Liver (tissue), 8 donors: ENCODE measurements at regions not wholly inside any gene's neighbourhood (a gene's known extent, or its start where the extent isn't known, plus 50 kb on each side); places are given as distances from the start of the nearest gene placed in this dataset.
A peak's percentile ranks its signal among the peaks of the same experiment; 100 is the strongest.

Experiments
- DNase-seq: peaks from one replicate; pipeline ENCODE4 v3.0.0-alpha.2; 2017; ENCODE audit warnings: low spot score
- H3K27ac ChIP-seq, 2 donors: one replicate each; pipeline ENCODE4 v1.7.0; 2013; ENCODE audit warnings: inconsistent platforms in 2 of 2, low read length in 2 of 2, control low read depth in 1 of 2, low read depth in 1 of 2, mild to moderate bottlenecking in 1 of 2
- H3K27me3 ChIP-seq, 4 donors: one replicate each; pipeline versions ENCODE4 v1.6.1 to v1.7.0; 2013; ENCODE audit warnings: low read length in 3 of 4, inconsistent platforms in 1 of 4, mild to moderate bottlenecking in 1 of 4, moderate library complexity in 1 of 4; ENCODE audit not compliant: control insufficient read depth in 4 of 4, insufficient read depth in 4 of 4
- H3K36me3 ChIP-seq, 4 donors: one replicate each; pipeline versions ENCODE4 v1.6.1 to v1.7.0; 2013; ENCODE audit warnings: low read length in 3 of 4, mild to moderate bottlenecking in 3 of 4, low read depth in 1 of 4, moderate library complexity in 1 of 4; ENCODE audit not compliant: control insufficient read depth in 4 of 4, insufficient read depth in 3 of 4
- H3K4me1 ChIP-seq, 4 donors: one replicate each; pipeline versions ENCODE4 v1.6.1 to v1.7.0; 2013; ENCODE audit warnings: low read length in 3 of 4, mild to moderate bottlenecking in 3 of 4, moderate library complexity in 1 of 4; ENCODE audit not compliant: control insufficient read depth in 4 of 4, insufficient read depth in 4 of 4
- H3K4me3 ChIP-seq, 3 donors: one replicate each; pipeline versions ENCODE4 v1.6.1 to v1.7.0; 2013; ENCODE audit warnings: low read length in 3 of 3, control low read depth in 1 of 3, low read depth in 1 of 3, mild to moderate bottlenecking in 1 of 3
- H3K9ac ChIP-seq, 2 donors: one replicate each; pipeline ENCODE4 v1.7.0; 2013; ENCODE audit warnings: low read length in 2 of 2, mild to moderate bottlenecking in 2 of 2, moderate library complexity in 2 of 2, control low read depth in 1 of 2, low read depth in 1 of 2
- H3K9me3 ChIP-seq, 4 donors: one replicate each; pipeline versions ENCODE4 v1.6.1 to v1.7.0; 2013; ENCODE audit warnings: low read length in 3 of 4; ENCODE audit not compliant: control insufficient read depth in 4 of 4
- EGR1 ChIP-seq, 2 donors: IDR thresholded peaks; 2 replicates each; pipeline ENCODE4 v1.6.1; 2016 to 2018; ENCODE audit warnings: antibody characterized with exemption in 2 of 2, low read depth in 2 of 2
- FOXA1 ChIP-seq: IDR thresholded peaks from 2 replicates; pipeline ENCODE4 v1.6.1; 2016; ENCODE audit warnings: antibody characterized with exemption
- GABPA ChIP-seq, 2 donors: IDR thresholded peaks in 1 of 2; conservative IDR thresholded peaks in 1 of 2; 2 replicates each; pipeline ENCODE4 v1.6.1; 2016; ENCODE audit warnings: antibody characterized with exemption in 2 of 2, mild to moderate bottlenecking in 1 of 2, moderate library complexity in 1 of 2
- HNF4A ChIP-seq, 2 donors: conservative IDR thresholded peaks; 2 replicates each; pipeline ENCODE4 v1.6.1; 2016; ENCODE audit warnings: antibody characterized with exemption in 2 of 2, mild to moderate bottlenecking in 2 of 2
- HNF4G ChIP-seq: IDR thresholded peaks from 2 replicates; pipeline ENCODE4 v1.6.1; 2016; ENCODE audit warnings: antibody characterized with exemption
- JUND ChIP-seq, 2 donors: IDR thresholded peaks; 2 replicates each; pipeline ENCODE4 v1.6.1; 2016; ENCODE audit warnings: antibody characterized with exemption in 2 of 2
- NR2F2 ChIP-seq: IDR thresholded peaks from 2 replicates; pipeline ENCODE4 v1.6.1; 2016; ENCODE audit warnings: antibody characterized with exemption
- RAD21 ChIP-seq, 2 donors: IDR thresholded peaks; 2 replicates each; pipeline ENCODE4 v1.6.1; 2016; ENCODE audit warnings: antibody characterized with exemption in 2 of 2, mild to moderate bottlenecking in 2 of 2
- RXRA ChIP-seq, 2 donors: IDR thresholded peaks; 2 replicates each; pipeline ENCODE4 v1.6.1; 2017 to 2018; ENCODE audit warnings: antibody characterized with exemption in 2 of 2, mild to moderate bottlenecking in 1 of 2
- SP1 ChIP-seq: IDR thresholded peaks from 2 replicates; pipeline ENCODE4 v1.6.1; 2018; ENCODE audit warnings: antibody characterized with exemption, mild to moderate bottlenecking
- TAF1 ChIP-seq: conservative IDR thresholded peaks from 2 replicates; pipeline ENCODE4 v1.6.1; 2016; ENCODE audit warnings: antibody characterized with exemption, mild to moderate bottlenecking
- YY1 ChIP-seq: IDR thresholded peaks from 2 replicates; pipeline ENCODE4 v1.6.1; 2016; ENCODE audit warnings: antibody characterized with exemption, mild to moderate bottlenecking
- WGBS: extraction: QIAGEN DNeasy Blood & Tissue Kit; methylation state at CpG from one replicate; pipeline ENCODE4 v1.1.7; 2013; 5-methylcytosine and 5-hydroxymethylcytosine counted together
- TF ChIP-seq, protein P1 (sequence below): IDR thresholded peaks from 2 replicates; pipeline ENCODE4 v1.6.1; 2016; ENCODE audit warnings: antibody characterized with exemption, mild to moderate bottlenecking
- TF ChIP-seq, protein P2 (sequence below): fragments of 150-350 bp; IDR thresholded peaks from 2 replicates; pipeline ENCODE4 v1.5.1; 2017; ENCODE audit warnings: improper control_type of control experiment, low read depth, low read length; ENCODE audit not compliant: missing input control
- TF ChIP-seq, protein P3 (sequence below): IDR thresholded peaks from 2 replicates; pipeline ENCODE4 v1.6.1; 2016; ENCODE audit warnings: antibody characterized with exemption
- TF ChIP-seq, protein P4 (sequence below): IDR thresholded peaks from 2 replicates; pipeline ENCODE4 v1.6.1; 2016; ENCODE audit warnings: antibody characterized with exemption
- TF ChIP-seq, protein P5 (sequence below): IDR thresholded peaks from 2 replicates; pipeline ENCODE4 v1.6.1; 2016; ENCODE audit warnings: antibody characterized with exemption
- donor health status: healthy.
- donor health status: healthy.
- donor health status: healthy.
- donor health status: healthy.
- donor health status: healthy.

DNA sequence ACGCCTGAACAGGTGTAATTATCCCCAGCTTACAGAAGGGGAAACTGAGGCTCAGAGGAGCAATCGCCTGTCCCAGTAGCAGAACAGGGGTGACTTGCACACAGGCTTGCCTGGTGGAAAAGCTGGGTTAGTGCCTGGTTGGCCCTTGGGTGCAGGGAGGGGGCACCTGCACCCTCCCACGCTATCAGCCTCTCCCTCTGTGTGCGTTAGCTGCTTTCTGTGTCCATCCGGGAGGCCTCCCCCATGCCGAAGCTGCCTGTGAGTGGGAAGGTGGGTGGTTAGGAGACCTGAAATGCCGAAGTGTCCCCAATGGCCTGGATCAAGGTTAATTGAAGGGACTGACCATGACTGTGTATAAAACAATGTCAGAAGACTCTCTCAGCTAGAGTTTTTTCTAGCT lies 295.0 kb downstream of the ZNF536 start (continued):
- TF ChIP-seq HNF4A (conservative IDR thresholded peaks at IDR 0.05): no peak

DNA sequence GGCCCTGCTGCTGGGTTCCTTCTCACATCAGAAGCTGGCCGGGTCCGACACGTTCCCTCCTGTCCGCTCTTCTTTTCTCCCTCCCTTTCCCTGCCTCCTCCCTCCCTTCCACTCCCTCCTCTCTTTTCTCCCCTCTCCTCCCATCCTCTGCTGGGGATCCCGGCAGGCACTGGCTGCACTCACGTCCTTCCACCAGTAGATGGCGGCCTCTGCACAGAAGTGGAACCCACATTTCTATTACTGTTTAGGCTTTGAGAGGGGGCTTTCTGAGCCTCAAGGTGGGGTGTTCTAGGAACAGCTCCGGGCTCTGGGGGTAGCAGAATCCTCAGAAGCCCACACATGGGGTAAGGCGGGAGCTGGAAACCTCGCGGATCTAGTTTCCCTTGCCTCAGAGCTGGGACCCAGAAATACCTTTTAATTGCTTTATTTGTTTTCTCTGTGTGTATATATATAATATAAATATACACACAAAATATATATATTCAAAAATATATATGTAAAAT lies 294.2 kb downstream of the ZNF536 start:
- no peak overlapping the region for H3K27ac ChIP-seq
- TF ChIP-seq YY1 (no peak), HNF4G (no peak), NR2F2 (no peak), FOXA1 (no peak), RAD21 (IDR thresholded peaks at IDR 0.05) (peak; percentile 69 to 79)
- TF ChIP-seq, protein P1, sequence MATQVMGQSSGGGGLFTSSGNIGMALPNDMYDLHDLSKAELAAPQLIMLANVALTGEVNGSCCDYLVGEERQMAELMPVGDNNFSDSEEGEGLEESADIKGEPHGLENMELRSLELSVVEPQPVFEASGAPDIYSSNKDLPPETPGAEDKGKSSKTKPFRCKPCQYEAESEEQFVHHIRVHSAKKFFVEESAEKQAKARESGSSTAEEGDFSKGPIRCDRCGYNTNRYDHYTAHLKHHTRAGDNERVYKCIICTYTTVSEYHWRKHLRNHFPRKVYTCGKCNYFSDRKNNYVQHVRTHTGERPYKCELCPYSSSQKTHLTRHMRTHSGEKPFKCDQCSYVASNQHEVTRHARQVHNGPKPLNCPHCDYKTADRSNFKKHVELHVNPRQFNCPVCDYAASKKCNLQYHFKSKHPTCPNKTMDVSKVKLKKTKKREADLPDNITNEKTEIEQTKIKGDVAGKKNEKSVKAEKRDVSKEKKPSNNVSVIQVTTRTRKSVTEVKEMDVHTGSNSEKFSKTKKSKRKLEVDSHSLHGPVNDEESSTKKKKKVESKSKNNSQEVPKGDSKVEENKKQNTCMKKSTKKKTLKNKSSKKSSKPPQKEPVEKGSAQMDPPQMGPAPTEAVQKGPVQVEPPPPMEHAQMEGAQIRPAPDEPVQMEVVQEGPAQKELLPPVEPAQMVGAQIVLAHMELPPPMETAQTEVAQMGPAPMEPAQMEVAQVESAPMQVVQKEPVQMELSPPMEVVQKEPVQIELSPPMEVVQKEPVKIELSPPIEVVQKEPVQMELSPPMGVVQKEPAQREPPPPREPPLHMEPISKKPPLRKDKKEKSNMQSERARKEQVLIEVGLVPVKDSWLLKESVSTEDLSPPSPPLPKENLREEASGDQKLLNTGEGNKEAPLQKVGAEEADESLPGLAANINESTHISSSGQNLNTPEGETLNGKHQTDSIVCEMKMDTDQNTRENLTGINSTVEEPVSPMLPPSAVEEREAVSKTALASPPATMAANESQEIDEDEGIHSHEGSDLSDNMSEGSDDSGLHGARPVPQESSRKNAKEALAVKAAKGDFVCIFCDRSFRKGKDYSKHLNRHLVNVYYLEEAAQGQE: no peak
- TF ChIP-seq, protein P2, sequence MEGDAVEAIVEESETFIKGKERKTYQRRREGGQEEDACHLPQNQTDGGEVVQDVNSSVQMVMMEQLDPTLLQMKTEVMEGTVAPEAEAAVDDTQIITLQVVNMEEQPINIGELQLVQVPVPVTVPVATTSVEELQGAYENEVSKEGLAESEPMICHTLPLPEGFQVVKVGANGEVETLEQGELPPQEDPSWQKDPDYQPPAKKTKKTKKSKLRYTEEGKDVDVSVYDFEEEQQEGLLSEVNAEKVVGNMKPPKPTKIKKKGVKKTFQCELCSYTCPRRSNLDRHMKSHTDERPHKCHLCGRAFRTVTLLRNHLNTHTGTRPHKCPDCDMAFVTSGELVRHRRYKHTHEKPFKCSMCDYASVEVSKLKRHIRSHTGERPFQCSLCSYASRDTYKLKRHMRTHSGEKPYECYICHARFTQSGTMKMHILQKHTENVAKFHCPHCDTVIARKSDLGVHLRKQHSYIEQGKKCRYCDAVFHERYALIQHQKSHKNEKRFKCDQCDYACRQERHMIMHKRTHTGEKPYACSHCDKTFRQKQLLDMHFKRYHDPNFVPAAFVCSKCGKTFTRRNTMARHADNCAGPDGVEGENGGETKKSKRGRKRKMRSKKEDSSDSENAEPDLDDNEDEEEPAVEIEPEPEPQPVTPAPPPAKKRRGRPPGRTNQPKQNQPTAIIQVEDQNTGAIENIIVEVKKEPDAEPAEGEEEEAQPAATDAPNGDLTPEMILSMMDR: peak; percentile 81
- no peaks in the 10 kb centered on the region for H3K9me3 ChIP-seq
- 6% methylated on average over 11 of the region's 11 CpGs for WGBS
- H3K9ac ChIP-seq: no peak overlapping the region
- peaks cover 0 to 4% (median 2%) of the 10 kb centered on the region in 4 donors for H3K27me3 ChIP-seq
- H3K4me3 ChIP-seq: no peak overlapping the region
- DNase-seq: peak; percentile 52
- H3K36me3 ChIP-seq: no peaks in the 10 kb centered on the region
- H3K4me1 ChIP-seq: peaks cover 2 to 36% (median 26%) of the 10 kb centered on the region in 4 donors

DNA sequence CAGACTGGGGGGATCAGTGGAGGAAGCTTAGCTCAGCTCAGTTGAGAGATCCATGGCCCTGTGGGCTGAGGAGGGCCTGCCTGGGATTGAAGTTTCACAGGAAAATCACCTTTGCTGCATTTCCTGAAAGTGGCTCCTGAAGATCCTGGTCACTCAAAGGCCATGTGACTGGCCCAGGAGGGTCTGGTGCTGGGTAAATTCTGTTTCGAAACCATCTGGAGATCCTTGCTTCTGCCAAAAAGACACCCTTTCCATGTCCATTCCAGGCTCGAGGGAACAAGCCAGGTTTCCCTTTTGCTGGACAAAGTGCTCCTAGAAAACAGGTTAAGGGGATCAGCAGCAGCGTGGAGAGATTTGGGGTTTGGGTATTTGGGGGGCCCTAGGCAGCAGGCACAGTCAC lies 293.3 kb downstream of the ZNF536 start:
- no peak overlapping the region for H3K9ac ChIP-seq
- no peaks in the 10 kb centered on the region for H3K36me3 ChIP-seq
- H3K9me3 ChIP-seq: no peaks in the 10 kb centered on the region
- TF ChIP-seq YY1 (no peak), RAD21 (IDR thresholded peaks at IDR 0.05) (no peak), HNF4A (conservative IDR thresholded peaks at IDR 0.05) (no peak), HNF4G (no peak), JUND (IDR thresholded peaks at IDR 0.05) (no peak), SP1 (no peak), FOXA1 (no peak), RXRA (IDR thresholded peaks at IDR 0.05) (no peak), GABPA (IDR thresholded peaks at IDR 0.05 in 1 of 2, conservative IDR thresholded peaks at IDR 0.05 in 1 of 2) (no peak), TAF1 (no peak), EGR1 (IDR thresholded peaks at IDR 0.05; ENCODE audit: low read depth in 2 of 2) (no peak)
- TF ChIP-seq, protein P3, sequence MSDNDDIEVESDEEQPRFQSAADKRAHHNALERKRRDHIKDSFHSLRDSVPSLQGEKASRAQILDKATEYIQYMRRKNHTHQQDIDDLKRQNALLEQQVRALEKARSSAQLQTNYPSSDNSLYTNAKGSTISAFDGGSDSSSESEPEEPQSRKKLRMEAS: no peak
- TF ChIP-seq, protein P2: no peak
- TF ChIP-seq, protein P4, sequence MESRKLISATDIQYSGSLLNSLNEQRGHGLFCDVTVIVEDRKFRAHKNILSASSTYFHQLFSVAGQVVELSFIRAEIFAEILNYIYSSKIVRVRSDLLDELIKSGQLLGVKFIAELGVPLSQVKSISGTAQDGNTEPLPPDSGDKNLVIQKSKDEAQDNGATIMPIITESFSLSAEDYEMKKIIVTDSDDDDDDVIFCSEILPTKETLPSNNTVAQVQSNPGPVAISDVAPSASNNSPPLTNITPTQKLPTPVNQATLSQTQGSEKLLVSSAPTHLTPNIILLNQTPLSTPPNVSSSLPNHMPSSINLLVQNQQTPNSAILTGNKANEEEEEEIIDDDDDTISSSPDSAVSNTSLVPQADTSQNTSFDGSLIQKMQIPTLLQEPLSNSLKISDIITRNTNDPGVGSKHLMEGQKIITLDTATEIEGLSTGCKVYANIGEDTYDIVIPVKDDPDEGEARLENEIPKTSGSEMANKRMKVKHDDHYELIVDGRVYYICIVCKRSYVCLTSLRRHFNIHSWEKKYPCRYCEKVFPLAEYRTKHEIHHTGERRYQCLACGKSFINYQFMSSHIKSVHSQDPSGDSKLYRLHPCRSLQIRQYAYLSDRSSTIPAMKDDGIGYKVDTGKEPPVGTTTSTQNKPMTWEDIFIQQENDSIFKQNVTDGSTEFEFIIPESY: no peak
- TF ChIP-seq, protein P5, sequence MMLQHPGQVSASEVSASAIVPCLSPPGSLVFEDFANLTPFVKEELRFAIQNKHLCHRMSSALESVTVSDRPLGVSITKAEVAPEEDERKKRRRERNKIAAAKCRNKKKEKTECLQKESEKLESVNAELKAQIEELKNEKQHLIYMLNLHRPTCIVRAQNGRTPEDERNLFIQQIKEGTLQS: no peak
- DNase-seq: no peak
- no peak overlapping the region for H3K4me3 ChIP-seq
- H3K27ac ChIP-seq: no peak overlapping the region
- H3K4me1 ChIP-seq: peaks cover 2 to 36% (median 26%) of the 10 kb centered on the region in 4 donors
- WGBS: 69% methylated on average over 3 of the region's 3 CpGs
- H3K27me3 ChIP-seq: peaks cover 0 to 4% (median 2%) of the 10 kb centered on the region in 4 donors
